Stomach (tissue), 8 donors: ENCODE measurements at regions not wholly inside any gene's neighbourhood (a gene's known extent, or its start where the extent isn't known, plus 50 kb on each side); places are given as distances from the start of the nearest gene placed in this dataset.

Source experiments
- DNase-seq, 2 donors: peaks; one replicate each; pipeline versions ENCODE4 v3.0.0 to v3.0.0-alpha.2; 2013 to 2019
- H3K27ac ChIP-seq, 5 donors: fragments of 200-600 bp in 4 of 5; sonication (generic) in 4 of 5; one replicate each; pipeline ENCODE4 v1.5.1; 2013 to 2019; ENCODE audit warnings: mild to moderate bottlenecking in 1 of 5, moderate library complexity in 1 of 5
- H3K27me3 ChIP-seq, 3 donors: fragments of 200-600 bp; sonication (generic); one replicate each; pipeline ENCODE4 v1.5.1; 2017 to 2019; ENCODE audit warnings: mixed run types in 1 of 3
- H3K36me3 ChIP-seq, 4 donors: fragments of 200-600 bp; sonication (generic); 1 replicate in 3 of 4; 2 replicates in 1 of 4; pipeline ENCODE4 v1.5.1; 2016 to 2019
- H3K4me1 ChIP-seq, 4 donors: fragments of 200-600 bp; sonication (generic); one replicate each; pipeline ENCODE4 v1.5.1; 2016 to 2019
- H3K4me3 ChIP-seq, 4 donors: fragments of 200-600 bp; sonication (generic) in 3 of 4; one replicate each; pipeline ENCODE4 v1.5.1; 2016 to 2019; ENCODE audit warnings: mild to moderate bottlenecking in 1 of 4
- H3K9me3 ChIP-seq, 4 donors: fragments of 200-600 bp; sonication (generic); one replicate each; pipeline ENCODE4 v1.5.1; 2016 to 2019
- CTCF ChIP-seq, 7 experiments: fragments of 450-650 bp in 4 of 7; fragments of 200-600 bp in 3 of 7; sonication (generic) in 3 of 7; IDR thresholded peaks; one replicate each; pipeline ENCODE4 v1.5.1; 2016 to 2019; ENCODE audit warnings: antibody characterized with exemption in 7 of 7, control low read depth in 2 of 7, mild to moderate bottlenecking in 1 of 7
- EP300 ChIP-seq: sonication (generic); formaldehyde crosslinking; IDR thresholded peaks from one replicate; pipeline ENCODE4 v1.6.1; 2017; ENCODE audit warnings: antibody characterized with exemption
- POLR2A ChIP-seq, 4 donors: fragments of 450-650 bp; IDR thresholded peaks; one replicate each; pipeline ENCODE4 v1.6.1; 2016; ENCODE audit warnings: antibody characterized with exemption in 4 of 4, control low read depth in 2 of 4, mild to moderate bottlenecking in 1 of 4, moderate library complexity in 1 of 4
- POLR2AphosphoS5 ChIP-seq, 3 donors: sonication (generic); formaldehyde crosslinking; IDR thresholded peaks; one replicate each; pipeline ENCODE4 v1.6.1; 2016; ENCODE audit warnings: antibody characterized with exemption in 3 of 3
- WGBS, 5 donors: extraction: QIAGEN DNeasy Blood & Tissue Kit in 3 of 5; methylation state at CpG; one replicate each; pipeline versions ENCODE4 v1.1.5 to v1.1.7; 2013 to 2018; 5-methylcytosine and 5-hydroxymethylcytosine counted together
- intact Hi-C: fragments of 100-400 bp; cut with DNase I; formaldehyde crosslinking; loops from one replicate; pipeline ENCODE4 v1.15.1; 2023; ENCODE audit warnings: low total_unique reads
- donor health status: healthy with polysubstance abuse.
- donor health status: Bipolar disorder and iron deficiency.
- donor health status: healthy.

- intact Hi-C loops, result no loop called here
- H3K27ac ChIP-seq, result no peak overlapping the region
- H3K4me3 ChIP-seq, result no peak overlapping the region
- WGBS, 5 donors, result 75 to 87% (median 84%) methylated on average over 4 of the region's 4 CpGs
- H3K9me3 ChIP-seq, result no peaks in the 10 kb centered on the region
- no peaks in the 10 kb centered on the region for H3K4me1 ChIP-seq
- TF ChIP-seq CTCF (IDR thresholded peaks at IDR 0.05) (no peak), POLR2AphosphoS5 (IDR thresholded peaks at IDR 0.05) (no peak), EP300 (no peak), POLR2A (IDR thresholded peaks at IDR 0.05) (no peak)
- DNase-seq, result no peak
- no peaks in the 10 kb centered on the region for H3K36me3 ChIP-seq
- H3K27me3 ChIP-seq, result no peaks in the 10 kb centered on the region
These were observed 1033.0 kb upstream of the INTU start for GRCh38 chr4:126599746-126600145.

- Histone ChIP-seq H3K9me3 (no peaks in the 10 kb centered on the region), H3K27me3 (no peaks in the 10 kb centered on the region), H3K27ac (no peak overlapping the region), H3K4me3 (no peak overlapping the region), H3K36me3 (no peaks in the 10 kb centered on the region), H3K4me1 (no peaks in the 10 kb centered on the region)
- no peak for DNase-seq
- WGBS, 5 donors, result 38 to 79% (median 63%) methylated on average over 1 of the region's 1 CpG
- intact Hi-C loops, result no loop called here
- TF ChIP-seq EP300 (no peak), POLR2AphosphoS5 (IDR thresholded peaks at IDR 0.05) (no peak), POLR2A (IDR thresholded peaks at IDR 0.05) (no peak), CTCF (IDR thresholded peaks at IDR 0.05) (no peak)
These were observed 1029.5 kb upstream of the INTU start for GRCh38 chr4:126603210-126603609.

GRCh38 chr4:126603825-126604224 is 1028.9 kb upstream of the INTU start:
- intact Hi-C loops, result no loop called here
- Histone ChIP-seq H3K4me1 (no peaks in the 10 kb centered on the region), H3K9me3 (no peaks in the 10 kb centered on the region), H3K36me3 (no peaks in the 10 kb centered on the region), H3K27ac (no peak overlapping the region), H3K4me3 (no peak overlapping the region), H3K27me3 (no peaks in the 10 kb centered on the region)
- no peak for DNase-seq
- no peak for TF ChIP-seq POLR2AphosphoS5 (IDR thresholded peaks at IDR 0.05)
- no peak for TF ChIP-seq CTCF (IDR thresholded peaks at IDR 0.05)
- no peak for TF ChIP-seq POLR2A (IDR thresholded peaks at IDR 0.05)
- TF ChIP-seq EP300, result no peak
- WGBS, 5 donors, result 66 to 78% (median 74%) methylated on average over 2 of the region's 2 CpGs

GRCh38 chr4:126604268-126604867 is 1028.4 kb upstream of the INTU start:
- TF ChIP-seq POLR2AphosphoS5 (IDR thresholded peaks at IDR 0.05) (no peak), CTCF (IDR thresholded peaks at IDR 0.05) (peak in 2 of 7 experiments; percentile 28 to 55)
- no peaks in the 10 kb centered on the region for H3K36me3 ChIP-seq
- H3K27ac ChIP-seq, result no peak overlapping the region
- no peak overlapping the region for H3K4me3 ChIP-seq
- H3K4me1 ChIP-seq, result no peaks in the 10 kb centered on the region
- DNase-seq, result peak in 1 of 2 donors; percentile 64
- 18 to 41% (median 28%) methylated on average over 3 of the region's 3 CpGs for WGBS, 5 donors
- H3K9me3 ChIP-seq, result no peaks in the 10 kb centered on the region
- no peaks in the 10 kb centered on the region for H3K27me3 ChIP-seq
- intact Hi-C loops, result no loop called here
